ENCODE measurements at regions not wholly inside any gene's neighbourhood (a gene's known extent, or its start where the extent isn't known, plus 50 kb on each side); places are given as distances from the start of the nearest gene placed in this dataset.

- no peak for FAIRE-seq
Measured at GRCh38 chr2:71759060-71759459, 305.7 kb downstream of the DYSF start.

- no peak for FAIRE-seq
Measured at GRCh38 chr2:71757351-71757750, 304.0 kb downstream of the DYSF start.

- no peak for FAIRE-seq
Measured at GRCh38 chr2:71756280-71756906, 303.0 kb downstream of the DYSF start.

GRCh38 chr2:71751590-71751989 lies 298.2 kb downstream of the DYSF start:
- no peak for FAIRE-seq

- FAIRE-seq, result no peak
Measured at GRCh38 chr2:71749671-71750101, 296.3 kb downstream of the DYSF start.

GRCh38 chr2:71748227-71748626 lies 294.9 kb downstream of the DYSF start:
- FAIRE-seq, result no peak

GRCh38 chr2:71747559-71747958 lies 294.2 kb downstream of the DYSF start:
- FAIRE-seq, result no peak

GRCh38 chr2:71746946-71747501 lies 293.7 kb downstream of the DYSF start:
- FAIRE-seq, result no peak

GRCh38 chr2:71744781-71745180 lies 291.4 kb downstream of the DYSF start:
- no peak for FAIRE-seq

GRCh38 chr2:71743995-71744675 lies 290.8 kb downstream of the DYSF start:
- FAIRE-seq, result no peak

- FAIRE-seq, result no peak
Measured at GRCh38 chr2:71742953-71743601, 289.7 kb downstream of the DYSF start.

- FAIRE-seq, result no peak
Measured at GRCh38 chr2:71736986-71737385, 283.6 kb downstream of the DYSF start.

- FAIRE-seq, result no peak
Measured at GRCh38 chr2:71736091-71736861, 282.9 kb downstream of the DYSF start.

All from colon (tissue), 2 donors.